ENCODE measurements at regions not wholly inside any gene's neighbourhood (a gene's known extent, or its start where the extent isn't known, plus 50 kb on each side); places are given as distances from the start of the nearest gene placed in this dataset.

- no peaks in the 10 kb centered on the region for H3K36me3 ChIP-seq
- no peaks in the 10 kb centered on the region for H3K27me3 ChIP-seq (replicated peaks; ENCODE audit: insufficient read depth)
- 56% methylated on average over 7 of the region's 7 CpGs for WGBS
- H3K4me1 ChIP-seq (replicated peaks) = no peaks in the 10 kb centered on the region
- intact Hi-C loops (cut with DNase I) = no loop called here
- TF ChIP-seq POLR2A (IDR thresholded peaks at IDR 0.05) (no peak), POLR2AphosphoS5 (IDR thresholded peaks at IDR 0.05) (no peak), CTCF (IDR thresholded peaks at IDR 0.05) (no peak)
- no peak overlapping the region for H3K4me3 ChIP-seq
- DNase-seq (ENCODE audit: low spot score) = no peak
- H3K9me3 ChIP-seq = no peaks in the 10 kb centered on the region
- no peak overlapping the region for H3K27ac ChIP-seq
Measured at GRCh38 chr4:11602606-11603340, 174.1 kb upstream of the HS3ST1 start.

GRCh38 chr4:11599064-11599463, 170.4 kb upstream of the HS3ST1 start:
- no peaks in the 10 kb centered on the region for H3K27me3 ChIP-seq (replicated peaks; ENCODE audit: insufficient read depth)
- TF ChIP-seq CTCF (IDR thresholded peaks at IDR 0.05) (no peak), POLR2A (IDR thresholded peaks at IDR 0.05) (no peak), POLR2AphosphoS5 (IDR thresholded peaks at IDR 0.05) (no peak)
- no peaks in the 10 kb centered on the region for H3K9me3 ChIP-seq
- intact Hi-C loops (cut with DNase I) = no loop called here
- no peak overlapping the region for H3K4me3 ChIP-seq
- no peaks in the 10 kb centered on the region for H3K36me3 ChIP-seq
- no peaks in the 10 kb centered on the region for H3K4me1 ChIP-seq (replicated peaks)
- H3K27ac ChIP-seq = no peak overlapping the region
- DNase-seq (ENCODE audit: low spot score) = no peak
- WGBS = 0% methylated on average over 1 of the region's 1 CpG

- DNase-seq (ENCODE audit: low spot score) = no peak
- H3K27ac ChIP-seq = no peak overlapping the region
- no peaks in the 10 kb centered on the region for H3K4me1 ChIP-seq (replicated peaks)
- no peaks in the 10 kb centered on the region for H3K9me3 ChIP-seq
- TF ChIP-seq POLR2AphosphoS5 (IDR thresholded peaks at IDR 0.05) (no peak), CTCF (IDR thresholded peaks at IDR 0.05) (no peak), POLR2A (IDR thresholded peaks at IDR 0.05) (no peak)
- 86% methylated on average over 4 of the region's 4 CpGs for WGBS
- intact Hi-C loops (cut with DNase I) = no loop called here
- no peaks in the 10 kb centered on the region for H3K27me3 ChIP-seq (replicated peaks; ENCODE audit: insufficient read depth)
- no peak overlapping the region for H3K4me3 ChIP-seq
- no peaks in the 10 kb centered on the region for H3K36me3 ChIP-seq
Measured at GRCh38 chr4:11598591-11598990, 169.9 kb upstream of the HS3ST1 start.

GRCh38 chr4:11597506-11597905, 168.8 kb upstream of the HS3ST1 start:
- H3K4me3 ChIP-seq = no peak overlapping the region
- no peak overlapping the region for H3K27ac ChIP-seq
- WGBS = 47% methylated on average over 4 of the region's 4 CpGs
- no peaks in the 10 kb centered on the region for H3K9me3 ChIP-seq
- H3K27me3 ChIP-seq (replicated peaks; ENCODE audit: insufficient read depth) = no peaks in the 10 kb centered on the region
- intact Hi-C loops (cut with DNase I) = no loop called here
- TF ChIP-seq POLR2AphosphoS5 (IDR thresholded peaks at IDR 0.05) (no peak), POLR2A (IDR thresholded peaks at IDR 0.05) (no peak), CTCF (IDR thresholded peaks at IDR 0.05) (no peak)
- no peaks in the 10 kb centered on the region for H3K36me3 ChIP-seq
- H3K4me1 ChIP-seq (replicated peaks) = no peaks in the 10 kb centered on the region
- DNase-seq (ENCODE audit: low spot score) = no peak

- TF ChIP-seq POLR2AphosphoS5 (IDR thresholded peaks at IDR 0.05) (no peak), POLR2A (IDR thresholded peaks at IDR 0.05) (no peak), CTCF (IDR thresholded peaks at IDR 0.05) (no peak)
- DNase-seq (ENCODE audit: low spot score) = no peak
- H3K27me3 ChIP-seq (replicated peaks; ENCODE audit: insufficient read depth) = no peaks in the 10 kb centered on the region
- WGBS = 57% methylated on average over 2 of the region's 2 CpGs
- H3K27ac ChIP-seq = no peak overlapping the region
- no peaks in the 10 kb centered on the region for H3K36me3 ChIP-seq
- intact Hi-C loops (cut with DNase I) = no loop called here
- no peaks in the 10 kb centered on the region for H3K9me3 ChIP-seq
- no peak overlapping the region for H3K4me3 ChIP-seq
- no peaks in the 10 kb centered on the region for H3K4me1 ChIP-seq (replicated peaks)
Measured at GRCh38 chr4:11596989-11597388, 168.3 kb upstream of the HS3ST1 start.
